Lung (tissue), 11 donors: ENCODE measurements at regions not wholly inside any gene's neighbourhood (a gene's known extent, or its start where the extent isn't known, plus 50 kb on each side); places are given as distances from the start of the nearest gene placed in this dataset.
A peak's percentile ranks its signal among the peaks of the same experiment; 100 is the strongest.

Experiments
- ATAC-seq: fragments of 200-7000 bp; cut with Tn5 transposase; one replicate; pipeline ENCODE4 v1.9.1; 2020; ENCODE audit warnings: moderate number of reproducible peaks; ENCODE audit not compliant: insufficient read depth, low FRiP score
- DNase-seq, 3 donors: peaks; one replicate each; pipeline ENCODE4 v3.0.0-alpha.2; 2013 to 2017
- H3K27ac ChIP-seq, 2 donors: one replicate each; pipeline ENCODE4 v1.5.1; 2013; ENCODE audit warnings: mild to moderate bottlenecking in 2 of 2, moderate library complexity in 2 of 2, control low read depth in 1 of 2, inconsistent platforms in 1 of 2, low read depth in 1 of 2, low read length in 1 of 2
- H3K27me3 ChIP-seq, 3 donors: one replicate each; pipeline ENCODE4 v1.5.1; 2013; ENCODE audit warnings: low read length in 2 of 3; ENCODE audit not compliant: control insufficient read depth in 3 of 3, insufficient read depth in 3 of 3
- H3K36me3 ChIP-seq, 4 donors: one replicate each; pipeline ENCODE4 v1.5.1; 2013; ENCODE audit warnings: low read length in 4 of 4, mild to moderate bottlenecking in 1 of 4, moderate library complexity in 1 of 4; ENCODE audit not compliant: control insufficient read depth in 4 of 4, insufficient read depth in 4 of 4
- H3K4me1 ChIP-seq, 5 donors: one replicate each; pipeline ENCODE4 v1.5.1; 2013; ENCODE audit warnings: low read length in 5 of 5, mild to moderate bottlenecking in 2 of 5, moderate library complexity in 1 of 5; ENCODE audit not compliant: control insufficient read depth in 5 of 5, insufficient read depth in 5 of 5
- H3K4me3 ChIP-seq: one replicate; pipeline ENCODE4 v1.5.1; 2013; ENCODE audit warnings: mild to moderate bottlenecking, control low read depth, moderate library complexity
- H3K9ac ChIP-seq, 2 donors: one replicate each; pipeline ENCODE4 v1.5.1; 2013; ENCODE audit warnings: low read length in 2 of 2, control low read depth in 1 of 2; ENCODE audit not compliant: insufficient read depth in 1 of 2
- H3K9me3 ChIP-seq, 4 donors: one replicate each; pipeline ENCODE4 v1.5.1; 2013; ENCODE audit warnings: low read length in 3 of 4, mild to moderate bottlenecking in 1 of 4, moderate library complexity in 1 of 4; ENCODE audit not compliant: control insufficient read depth in 4 of 4, insufficient read depth in 3 of 4
- WGBS, 2 donors: extraction: QIAGEN DNeasy Blood & Tissue Kit; methylation state at CpG; one replicate each; pipeline ENCODE4 v1.1.7; 2013; 5-methylcytosine and 5-hydroxymethylcytosine counted together
- TF ChIP-seq, protein P1 (sequence below): IDR thresholded peaks from 2 replicates; pipeline ENCODE4 v1.5.1; 2012; ENCODE audit warnings: mild to moderate bottlenecking; ENCODE audit errors: control extremely low read depth, extremely low read depth
- donor health status: control.
- donor health status: control.
- donor health status: Bipolar disorder and iron deficiency.
- donor health status: healthy.
- donor health status: DM: yes; HTN: yes; CAD: no.

DNA sequence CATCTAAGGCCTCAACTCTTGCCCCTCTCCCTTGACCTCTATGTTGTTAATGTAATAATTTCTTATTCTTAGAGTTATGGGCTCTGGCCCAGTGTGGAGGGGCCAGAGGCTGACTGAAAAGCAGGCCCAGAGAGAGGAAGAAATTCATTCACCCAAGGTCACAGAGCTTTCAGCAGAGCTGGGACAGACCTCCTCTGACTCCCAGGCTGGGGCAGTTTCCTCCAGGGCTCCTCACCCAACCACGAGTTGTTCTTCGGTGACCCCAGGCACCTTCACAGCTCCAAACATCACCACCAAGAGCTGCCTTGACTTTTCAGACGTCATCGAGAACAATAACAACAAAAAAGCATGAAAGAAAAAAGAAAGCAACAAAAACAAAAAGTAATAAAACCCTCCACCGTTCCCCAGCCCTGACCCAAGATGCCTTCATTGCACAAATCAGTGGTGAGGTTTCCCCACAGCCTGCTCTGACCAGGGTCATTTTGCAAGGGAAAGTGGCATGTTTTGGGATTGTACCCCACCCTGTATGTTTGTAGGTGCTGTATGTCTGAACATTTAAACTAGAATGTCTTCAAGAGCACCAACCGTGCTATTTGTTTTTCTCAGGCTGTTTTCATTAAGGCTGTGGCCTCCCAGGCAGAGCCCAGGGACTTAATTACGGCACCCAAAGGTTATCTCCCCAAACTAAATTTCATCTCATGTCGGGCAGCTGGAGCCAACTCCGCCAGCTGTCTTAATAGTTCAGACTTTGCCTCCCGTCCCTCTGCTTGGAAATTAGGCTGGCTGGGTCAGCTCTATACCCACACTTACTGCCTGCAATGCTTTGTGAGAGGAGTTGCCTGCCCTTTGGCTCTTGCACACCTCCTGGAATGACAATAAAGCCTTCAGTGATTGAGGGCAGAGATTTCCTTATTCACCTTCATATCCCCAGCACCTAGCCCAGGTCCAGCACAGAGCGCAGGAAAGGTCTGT is 173.8 kb downstream of the RPLP1 start:
- peak in 2 of 3 donors; percentile 34 to 38 for DNase-seq

DNA sequence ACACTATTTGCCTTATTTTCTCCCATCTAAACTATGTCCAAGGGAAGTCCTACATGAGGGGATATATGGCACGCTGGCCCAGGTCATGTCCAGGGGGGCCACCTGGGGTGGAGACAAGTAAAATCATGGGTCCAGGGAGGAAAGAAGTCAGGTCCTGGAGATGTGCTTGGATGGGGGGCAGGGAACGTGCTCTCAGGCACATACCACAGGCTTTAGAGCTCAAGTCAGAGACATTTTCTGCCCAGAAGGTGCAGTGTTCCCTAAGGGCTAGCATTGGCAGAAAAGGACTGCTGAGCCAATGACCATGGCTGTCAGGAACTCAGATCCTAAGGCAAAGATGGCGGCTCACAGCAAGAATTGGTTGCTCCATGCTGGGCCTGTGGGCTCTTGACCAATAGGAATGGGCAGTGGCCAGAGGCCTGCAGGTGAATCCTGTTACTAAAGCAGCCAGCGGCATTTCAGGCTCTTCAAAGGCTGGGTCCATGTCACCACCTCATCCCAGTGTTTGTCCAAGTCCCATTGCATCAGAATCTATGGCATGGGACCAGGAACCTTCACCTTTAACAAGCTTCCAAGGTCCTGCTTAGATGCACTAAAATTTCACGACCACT is 175.0 kb downstream of the RPLP1 start:
- Histone ChIP-seq H3K9me3 (peaks cover 0 to 3% (median 0%) of the 10 kb centered on the region in 4 donors), H3K27me3 (peaks cover 0 to 5% (median 2%) of the 10 kb centered on the region in 3 donors), H3K4me1 (no peaks in the 10 kb centered on the region), H3K9ac (no peak overlapping the region), H3K4me3 (no peak overlapping the region), H3K36me3 (no peaks in the 10 kb centered on the region), H3K27ac (no peak overlapping the region)
- no peak for ATAC-seq
- DNase-seq, result no peak
- TF ChIP-seq, protein P1, sequence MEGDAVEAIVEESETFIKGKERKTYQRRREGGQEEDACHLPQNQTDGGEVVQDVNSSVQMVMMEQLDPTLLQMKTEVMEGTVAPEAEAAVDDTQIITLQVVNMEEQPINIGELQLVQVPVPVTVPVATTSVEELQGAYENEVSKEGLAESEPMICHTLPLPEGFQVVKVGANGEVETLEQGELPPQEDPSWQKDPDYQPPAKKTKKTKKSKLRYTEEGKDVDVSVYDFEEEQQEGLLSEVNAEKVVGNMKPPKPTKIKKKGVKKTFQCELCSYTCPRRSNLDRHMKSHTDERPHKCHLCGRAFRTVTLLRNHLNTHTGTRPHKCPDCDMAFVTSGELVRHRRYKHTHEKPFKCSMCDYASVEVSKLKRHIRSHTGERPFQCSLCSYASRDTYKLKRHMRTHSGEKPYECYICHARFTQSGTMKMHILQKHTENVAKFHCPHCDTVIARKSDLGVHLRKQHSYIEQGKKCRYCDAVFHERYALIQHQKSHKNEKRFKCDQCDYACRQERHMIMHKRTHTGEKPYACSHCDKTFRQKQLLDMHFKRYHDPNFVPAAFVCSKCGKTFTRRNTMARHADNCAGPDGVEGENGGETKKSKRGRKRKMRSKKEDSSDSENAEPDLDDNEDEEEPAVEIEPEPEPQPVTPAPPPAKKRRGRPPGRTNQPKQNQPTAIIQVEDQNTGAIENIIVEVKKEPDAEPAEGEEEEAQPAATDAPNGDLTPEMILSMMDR, result no peak
- WGBS, 2 donors, result 89 to 91% methylated on average over 5 of the region's 5 CpGs

More for the DNA sequence above, 173.8 kb downstream of the RPLP1 start:
- Histone ChIP-seq H3K36me3 (no peaks in the 10 kb centered on the region), H3K4me1 (no peaks in the 10 kb centered on the region), H3K4me3 (no peak overlapping the region), H3K27ac (no peak overlapping the region), H3K9ac (no peak overlapping the region), H3K27me3 (peaks cover 0 to 5% (median 2%) of the 10 kb centered on the region in 3 donors), H3K9me3 (peaks cover 0 to 3% (median 0%) of the 10 kb centered on the region in 4 donors)
- ATAC-seq, result no peak
- 73 to 77% methylated on average over 11 of the region's 11 CpGs for WGBS, 2 donors
- TF ChIP-seq, protein P1, result no peak

DNA sequence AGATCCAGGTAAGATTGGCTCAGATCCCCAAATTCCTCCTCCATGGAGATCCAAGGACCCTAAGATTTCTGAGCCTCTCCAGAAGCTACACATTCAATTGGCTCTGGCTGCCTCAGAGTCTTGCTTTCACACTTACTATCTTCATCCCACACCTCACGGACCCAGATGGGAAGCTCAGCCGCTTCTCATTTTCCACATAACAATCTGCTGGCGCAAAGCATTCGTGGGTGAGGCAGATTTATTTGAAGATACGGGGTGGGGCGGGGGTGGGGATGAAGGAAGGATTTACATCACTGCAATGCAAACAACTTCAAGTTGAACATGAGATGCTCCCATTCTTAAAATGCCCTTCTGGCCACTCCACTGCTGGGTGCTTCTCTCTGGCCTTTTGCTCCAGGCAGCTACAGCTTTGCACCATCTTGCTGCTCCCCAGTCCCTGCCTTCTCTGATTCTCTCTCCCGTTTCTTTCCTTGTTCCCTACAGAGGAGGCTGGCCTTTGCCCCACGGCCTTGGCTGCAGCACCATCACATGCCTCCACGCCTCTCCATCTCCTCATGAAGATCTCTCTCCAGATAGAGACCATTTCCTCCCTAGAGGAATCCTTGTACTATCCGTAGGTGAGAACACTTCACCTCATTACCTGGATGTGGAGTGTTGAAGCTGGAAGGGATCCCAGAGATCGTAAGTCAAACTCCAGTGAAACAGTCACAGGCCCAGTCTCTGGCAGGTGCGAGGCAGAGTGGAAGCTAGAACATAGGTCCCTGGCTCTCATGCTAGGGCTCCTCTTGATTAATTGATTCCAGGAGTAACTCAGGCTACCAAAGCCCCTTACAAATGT is 175.9 kb downstream of the RPLP1 start:
- no peaks in the 10 kb centered on the region for H3K36me3 ChIP-seq
- H3K9me3 ChIP-seq, result peaks cover 0 to 3% (median 0%) of the 10 kb centered on the region in 4 donors
- TF ChIP-seq, protein P1, result no peak
- H3K4me3 ChIP-seq, result no peak overlapping the region
- H3K27me3 ChIP-seq, result peaks cover 0 to 5% (median 2%) of the 10 kb centered on the region in 3 donors
- no peak overlapping the region for H3K9ac ChIP-seq
- no peaks in the 10 kb centered on the region for H3K4me1 ChIP-seq
- WGBS, 2 donors, result 65 to 84% methylated on average over 12 of the region's 12 CpGs
- DNase-seq (no peak), ATAC-seq (no peak)
- H3K27ac ChIP-seq, result no peak overlapping the region
